Loucy (cell line): ENCODE measurements at regions not wholly inside any gene's neighbourhood (a gene's known extent, or its start where the extent isn't known, plus 50 kb on each side); places are given as distances from the start of the nearest gene placed in this dataset.

Experiments
- H2AFZ ChIP-seq: fragments of 200-600 bp; sonication (generic); 2 replicates; pipeline ENCODE4 v1.6.0; 2016; ENCODE audit warnings: antibody characterized with exemption, mild to moderate bottlenecking, low read length, moderate library complexity
- H3F3A ChIP-seq: fragments of 200-600 bp; 2 replicates; pipeline ENCODE4 v1.6.0; 2016; ENCODE audit warnings: antibody characterized with exemption, low read depth, mild to moderate bottlenecking
- H3K27me3 ChIP-seq: fragments of 200-600 bp; sonication (generic); 2 replicates; pipeline ENCODE4 v1.6.1; 2014; ENCODE audit warnings: low read length, mild to moderate bottlenecking; ENCODE audit not compliant: insufficient read depth, poor library complexity, severe bottlenecking
- H3K36me3 ChIP-seq: fragments of 200-600 bp; sonication (generic); 2 replicates; pipeline ENCODE4 v1.6.1; 2016; ENCODE audit warnings: low read length; ENCODE audit not compliant: insufficient read depth
- H3K4me1 ChIP-seq: fragments of 200-600 bp; sonication (generic); 2 replicates; pipeline ENCODE4 v1.5.1; 2014; ENCODE audit warnings: low read length, mild to moderate bottlenecking; ENCODE audit not compliant: insufficient read depth, poor library complexity, severe bottlenecking
- H3K4me2 ChIP-seq: fragments of 200-600 bp; sonication (generic); 2 replicates; pipeline ENCODE4 v1.6.0; 2014; ENCODE audit warnings: antibody characterized with exemption, low read length, low read depth, mild to moderate bottlenecking; ENCODE audit not compliant: poor library complexity, severe bottlenecking
- H3K4me3 ChIP-seq: fragments of 200-600 bp; sonication (generic); 2 replicates; pipeline ENCODE4 v1.5.1; 2014; ENCODE audit warnings: low read length, mild to moderate bottlenecking, mixed read lengths; ENCODE audit not compliant: poor library complexity, severe bottlenecking
- H3K79me2 ChIP-seq: fragments of 200-600 bp; sonication (generic); 2 replicates; pipeline ENCODE4 v1.6.1; 2014; ENCODE audit warnings: low read length; ENCODE audit not compliant: insufficient read depth
- H3K9ac ChIP-seq: fragments of 200-600 bp; sonication (generic); 2 replicates; pipeline ENCODE4 v1.6.0; 2014; ENCODE audit warnings: mild to moderate bottlenecking, low read depth, low read length, moderate library complexity; ENCODE audit not compliant: poor library complexity, severe bottlenecking
- H3K9me2 ChIP-seq: fragments of 200-600 bp; sonication (generic); replicated peaks from 2 replicates; pipeline ENCODE4 v1.6.1; 2016; ENCODE audit warnings: low read depth, low read length, mixed read lengths
- H3K9me3 ChIP-seq: fragments of 200-600 bp; sonication (generic); 2 replicates; pipeline ENCODE4 v1.6.1; 2014; ENCODE audit warnings: mild to moderate bottlenecking, antibody characterized with exemption, low read length, low read depth; ENCODE audit not compliant: insufficient read depth
- H4K20me1 ChIP-seq: fragments of 200-600 bp; sonication (generic); 2 replicates; pipeline ENCODE4 v1.6.0; 2014; ENCODE audit warnings: antibody characterized with exemption, low read length, mild to moderate bottlenecking; ENCODE audit not compliant: insufficient read depth, poor library complexity, severe bottlenecking
- EZH2phosphoT487 ChIP-seq: fragments of 200-600 bp; IDR thresholded peaks from 2 replicates; pipeline ENCODE4 v1.6.1; 2018; ENCODE audit warnings: antibody characterized with exemption, mild to moderate bottlenecking, moderate library complexity, borderline replicate concordance
- TF ChIP-seq, protein P1 (sequence below): fragments of 200-600 bp; sonication (generic); conservative IDR thresholded peaks from 2 replicates; pipeline ENCODE4 v1.5.1; 2014; ENCODE audit warnings: mild to moderate bottlenecking, antibody characterized with exemption, low read length

DNA sequence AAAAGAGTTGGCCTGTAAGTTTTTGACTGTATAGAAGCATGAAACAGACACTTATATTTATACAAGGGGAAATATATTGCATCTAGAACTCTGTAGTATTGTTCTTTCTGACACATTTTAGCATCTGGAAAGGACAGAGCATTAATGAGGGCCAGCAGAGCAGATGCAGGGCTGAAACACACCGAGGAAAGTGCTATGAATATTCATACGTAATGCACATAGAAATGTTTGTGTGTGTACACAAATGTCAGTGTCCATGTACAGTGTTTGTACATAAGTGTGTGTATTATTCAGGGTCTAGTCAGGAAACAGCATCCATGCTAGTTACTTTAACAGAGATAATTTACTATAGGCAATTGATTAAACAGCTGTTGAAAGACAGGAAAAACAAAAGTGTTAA, 146.5 kb upstream of the DTNBP1 start:
- Histone ChIP-seq H3K79me2 (no peaks in the 10 kb centered on the region), H3K9me3 (no peaks in the 10 kb centered on the region), H3K4me2 (no peak overlapping the region), H3K27me3 (no peaks in the 10 kb centered on the region), H3F3A (no peaks in the 10 kb centered on the region), H3K9ac (no peak overlapping the region), H3K9me2 (no peaks in the 10 kb centered on the region), H3K36me3 (no peaks in the 10 kb centered on the region), H3K4me3 (no peak overlapping the region), H2AFZ (no peak overlapping the region), H4K20me1 (no peaks in the 10 kb centered on the region), H3K4me1 (peaks cover 5% of the 10 kb centered on the region)
- no peak for TF ChIP-seq EZH2phosphoT487
- TF ChIP-seq, protein P1, sequence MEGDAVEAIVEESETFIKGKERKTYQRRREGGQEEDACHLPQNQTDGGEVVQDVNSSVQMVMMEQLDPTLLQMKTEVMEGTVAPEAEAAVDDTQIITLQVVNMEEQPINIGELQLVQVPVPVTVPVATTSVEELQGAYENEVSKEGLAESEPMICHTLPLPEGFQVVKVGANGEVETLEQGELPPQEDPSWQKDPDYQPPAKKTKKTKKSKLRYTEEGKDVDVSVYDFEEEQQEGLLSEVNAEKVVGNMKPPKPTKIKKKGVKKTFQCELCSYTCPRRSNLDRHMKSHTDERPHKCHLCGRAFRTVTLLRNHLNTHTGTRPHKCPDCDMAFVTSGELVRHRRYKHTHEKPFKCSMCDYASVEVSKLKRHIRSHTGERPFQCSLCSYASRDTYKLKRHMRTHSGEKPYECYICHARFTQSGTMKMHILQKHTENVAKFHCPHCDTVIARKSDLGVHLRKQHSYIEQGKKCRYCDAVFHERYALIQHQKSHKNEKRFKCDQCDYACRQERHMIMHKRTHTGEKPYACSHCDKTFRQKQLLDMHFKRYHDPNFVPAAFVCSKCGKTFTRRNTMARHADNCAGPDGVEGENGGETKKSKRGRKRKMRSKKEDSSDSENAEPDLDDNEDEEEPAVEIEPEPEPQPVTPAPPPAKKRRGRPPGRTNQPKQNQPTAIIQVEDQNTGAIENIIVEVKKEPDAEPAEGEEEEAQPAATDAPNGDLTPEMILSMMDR = no peak

DNA sequence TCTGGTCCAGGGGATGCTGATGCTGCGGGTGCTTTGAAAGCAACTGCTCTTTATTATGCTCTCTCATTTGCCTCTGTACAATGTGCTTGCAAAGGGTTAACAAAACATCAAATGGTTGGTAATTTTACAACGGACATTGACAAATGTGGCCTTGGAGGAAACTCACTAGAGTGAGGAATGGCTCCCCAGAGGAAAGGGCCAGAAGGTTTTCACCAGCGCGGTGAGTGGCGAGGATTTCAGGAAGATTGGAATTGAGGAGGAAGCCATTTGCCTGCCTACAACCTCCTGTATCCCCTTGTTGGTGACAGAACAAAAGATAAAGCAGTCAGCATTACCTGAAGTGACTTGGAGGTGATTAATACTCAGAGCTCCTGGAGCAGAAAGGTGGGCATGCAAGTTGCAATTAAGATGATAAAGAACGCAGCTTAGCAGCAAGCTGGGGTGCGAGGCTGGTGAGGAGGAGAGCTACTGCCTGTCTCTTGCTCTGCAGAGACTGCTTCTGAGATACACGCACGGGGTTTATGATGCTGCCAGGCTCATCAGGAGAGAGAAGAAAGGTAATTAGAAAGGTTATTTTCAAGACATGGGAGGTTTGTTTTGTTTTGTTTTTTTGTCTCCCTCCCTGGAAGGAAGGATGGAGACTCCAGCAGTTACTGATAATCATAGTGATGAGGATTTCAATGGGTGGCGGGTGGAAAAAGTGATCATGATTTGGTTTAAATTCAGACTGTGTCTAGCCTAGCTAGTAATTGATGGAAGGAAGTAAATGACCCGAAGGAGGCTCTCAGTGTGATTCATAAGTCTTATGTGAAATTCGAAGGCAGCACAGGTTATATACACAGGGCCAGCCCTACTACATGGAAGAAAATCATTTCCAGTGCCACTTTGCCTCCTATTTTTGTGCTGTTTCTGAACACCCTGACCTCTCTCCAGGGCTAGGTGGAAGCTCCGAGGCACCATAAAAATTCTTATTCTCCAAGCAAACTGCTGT, 141.6 kb upstream of the DTNBP1 start:
- no peaks in the 10 kb centered on the region for H4K20me1 ChIP-seq
- H3K4me3 ChIP-seq = no peak overlapping the region
- no peaks in the 10 kb centered on the region for H3K79me2 ChIP-seq
- no peak overlapping the region for H3K4me2 ChIP-seq
- no peaks in the 10 kb centered on the region for H3K9me2 ChIP-seq
- no peaks in the 10 kb centered on the region for H3K9me3 ChIP-seq
- no peak overlapping the region for H3K9ac ChIP-seq
- H3F3A ChIP-seq = no peaks in the 10 kb centered on the region
- H2AFZ ChIP-seq = 0 out of 2 replicates have a peak overlapping the region, but pooled peaks have one; percentile 29
- no peak for TF ChIP-seq EZH2phosphoT487
- TF ChIP-seq, protein P1 = no peak
- no peaks in the 10 kb centered on the region for H3K27me3 ChIP-seq
- H3K4me1 ChIP-seq = no peaks in the 10 kb centered on the region
- no peaks in the 10 kb centered on the region for H3K36me3 ChIP-seq

DNA sequence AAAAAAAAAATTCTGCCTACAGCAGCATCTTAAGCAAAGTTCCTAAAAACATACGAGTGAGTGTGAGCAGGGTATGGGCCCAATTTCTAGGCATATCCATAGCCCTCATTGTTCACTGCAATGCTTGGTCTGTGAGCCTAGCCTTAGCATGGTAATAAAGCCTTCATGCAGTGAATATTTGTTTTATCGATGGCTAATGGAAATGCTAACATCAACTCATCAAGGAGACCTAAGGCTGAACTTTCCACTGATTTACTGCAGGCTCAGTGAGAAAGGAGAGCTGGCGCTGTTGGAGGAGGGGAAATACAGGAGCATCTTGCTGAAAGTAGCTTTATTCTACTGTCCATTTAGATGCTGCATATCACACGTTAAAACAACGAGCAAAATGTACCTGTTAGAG, 139.6 kb upstream of the DTNBP1 start:
- Histone ChIP-seq H3F3A (no peaks in the 10 kb centered on the region), H3K27me3 (no peaks in the 10 kb centered on the region), H3K4me3 (no peak overlapping the region), H3K9ac (no peak overlapping the region), H3K4me2 (no peak overlapping the region), H3K4me1 (no peaks in the 10 kb centered on the region), H3K9me2 (no peaks in the 10 kb centered on the region), H3K79me2 (no peaks in the 10 kb centered on the region), H3K36me3 (no peaks in the 10 kb centered on the region), H4K20me1 (no peaks in the 10 kb centered on the region), H2AFZ (no peak overlapping the region), H3K9me3 (peaks cover 7% of the 10 kb centered on the region)
- no peak for TF ChIP-seq EZH2phosphoT487
- TF ChIP-seq, protein P1 = no peak
